22Rv1 (cell line): ENCODE measurements at regions not wholly inside any gene's neighbourhood (a gene's known extent, or its start where the extent isn't known, plus 50 kb on each side); places are given as distances from the start of the nearest gene placed in this dataset.

Experiments
- CTCF ChIP-seq: fragments of 450-650 bp; IDR thresholded peaks from 2 replicates; pipeline ENCODE4 v1.5.1; 2017; ENCODE audit warnings: mild to moderate bottlenecking
- ZFX ChIP-seq: fragments of 450-650 bp; IDR thresholded peaks from 2 replicates; pipeline ENCODE4 v1.6.1; 2017; ENCODE audit warnings: antibody characterized with exemption, borderline replicate concordance

GRCh38 chr7:109890622-109891021 is 1200.3 kb upstream of the LRRN3 start:
- TF ChIP-seq CTCF (no peak), ZFX (no peak)
